Epidermal melanocyte (primary cell): ENCODE measurements at regions not wholly inside any gene's neighbourhood (a gene's known extent, or its start where the extent isn't known, plus 50 kb on each side); places are given as distances from the start of the nearest gene placed in this dataset.

ENCODE experiments used
- DNase-seq: peaks from one replicate; pipeline ENCODE4 v3.0.0; 2011; ENCODE audit warnings: low spot score; ENCODE audit not compliant: insufficient read length

GRCh38 chr3:161990036-161990435 lies 493.4 kb downstream of the OTOL1 start:
- DNase-seq = no peak

- DNase-seq = no peak
Observed at GRCh38 chr3:161991901-161992540, 495.4 kb downstream of the OTOL1 start.

- no peak for DNase-seq
Observed at GRCh38 chr3:161999846-162000245, 503.2 kb downstream of the OTOL1 start.

GRCh38 chr3:162007722-162008121 lies 511.1 kb downstream of the OTOL1 start:
- DNase-seq = no peak

- DNase-seq = no peak
Observed at GRCh38 chr3:162012633-162013032, 516.0 kb downstream of the OTOL1 start.

- DNase-seq = no peak
Observed at GRCh38 chr3:162014284-162014683, 517.7 kb downstream of the OTOL1 start.

GRCh38 chr3:162015856-162016255 lies 519.2 kb downstream of the OTOL1 start:
- no peak for DNase-seq

GRCh38 chr3:162019817-162020216 lies 523.2 kb downstream of the OTOL1 start:
- DNase-seq = no peak

- DNase-seq = no peak
Observed at GRCh38 chr3:162021206-162021605, 524.6 kb downstream of the OTOL1 start.

GRCh38 chr3:162022911-162023310 lies 526.3 kb downstream of the OTOL1 start:
- no peak for DNase-seq

- DNase-seq = no peak
Observed at GRCh38 chr3:162029736-162030135, 533.1 kb downstream of the OTOL1 start.

GRCh38 chr3:162034368-162034767 lies 537.8 kb downstream of the OTOL1 start:
- DNase-seq = no peak

GRCh38 chr3:162041622-162042021 lies 545.0 kb downstream of the OTOL1 start:
- DNase-seq = no peak

GRCh38 chr3:162052636-162053035 lies 556.0 kb downstream of the OTOL1 start:
- DNase-seq = no peak

GRCh38 chr3:162072656-162073164 lies 576.1 kb downstream of the OTOL1 start:
- DNase-seq = no peak

GRCh38 chr3:162073422-162073975 lies 576.9 kb downstream of the OTOL1 start:
- DNase-seq = no peak

GRCh38 chr3:162077108-162077507 lies 580.5 kb downstream of the OTOL1 start:
- DNase-seq = no peak

- DNase-seq = no peak
Observed at GRCh38 chr3:162082516-162082915, 585.9 kb downstream of the OTOL1 start.

GRCh38 chr3:162087361-162087760 lies 590.8 kb downstream of the OTOL1 start:
- no peak for DNase-seq

GRCh38 chr3:162092751-162093150 lies 596.1 kb downstream of the OTOL1 start:
- no peak for DNase-seq

GRCh38 chr3:162094301-162094700 lies 597.7 kb downstream of the OTOL1 start:
- no peak for DNase-seq

GRCh38 chr3:162096874-162097273 lies 600.3 kb downstream of the OTOL1 start:
- no peak for DNase-seq

- no peak for DNase-seq
Observed at GRCh38 chr3:162103808-162104207, 607.2 kb downstream of the OTOL1 start.
